GM23248 (cell line): ENCODE measurements at regions not wholly inside any gene's neighbourhood (a gene's known extent, or its start where the extent isn't known, plus 50 kb on each side); places are given as distances from the start of the nearest gene placed in this dataset.

Experiments
- EZH2 ChIP-seq: fragments of 200-600 bp; sonication (generic); IDR thresholded peaks from 2 replicates; pipeline ENCODE4 v1.6.1; 2018; ENCODE audit warnings: antibody characterized with exemption, mild to moderate bottlenecking; ENCODE audit not compliant: insufficient read depth, poor library complexity, severe bottlenecking
- EZH2phosphoT487 ChIP-seq: fragments of 200-600 bp; sonication (generic); IDR thresholded peaks from 2 replicates; pipeline ENCODE4 v1.6.1; 2018; ENCODE audit warnings: antibody characterized with exemption, moderate library complexity, mild to moderate bottlenecking, low read depth; ENCODE audit not compliant: insufficient read depth

- TF ChIP-seq EZH2 (no peak), EZH2phosphoT487 (no peak)
Observed at GRCh38 chr12:68455691-68456345, 123.7 kb upstream of the MDM1 start.
